NCI-H345 treated with DMSO at 0.1 percent for 48 hours (cell line): ENCODE measurements at regions not wholly inside any gene's neighbourhood (a gene's known extent, or its start where the extent isn't known, plus 50 kb on each side); places are given as distances from the start of the nearest gene placed in this dataset.

Experiments used
- DNase-seq: peaks from one replicate; lab custom pipeline; 2025; ENCODE audit not compliant: unreplicated experiment; lab: John Stamatoyannopoulos, UW

GRCh38 chr12:84741692-84742091 lies 170.9 kb downstream of the SLC6A15 start:
- no peak for DNase-seq

DNA sequence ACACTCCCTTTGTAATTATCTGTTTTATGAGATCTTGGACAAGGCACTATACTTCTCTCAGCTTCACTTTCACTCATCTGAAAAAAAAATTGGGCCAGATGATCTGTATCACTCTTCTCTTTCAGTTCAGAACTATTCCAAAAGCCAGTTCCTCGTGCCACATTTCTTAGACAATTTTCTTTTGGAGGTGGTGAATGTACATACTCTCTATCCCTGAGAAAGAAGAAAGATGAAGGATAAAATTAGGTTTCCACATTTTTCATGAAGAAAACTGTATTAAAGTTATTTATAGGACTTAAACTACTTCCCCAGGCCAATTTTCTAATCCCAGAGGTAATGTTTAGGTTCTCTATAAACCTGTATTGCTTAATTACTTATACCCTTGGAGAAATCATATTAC lies 171.6 kb downstream of the SLC6A15 start:
- no peak for DNase-seq

GRCh38 chr12:84740602-84741001 lies 172.0 kb downstream of the SLC6A15 start:
- DNase-seq: no peak

DNA sequence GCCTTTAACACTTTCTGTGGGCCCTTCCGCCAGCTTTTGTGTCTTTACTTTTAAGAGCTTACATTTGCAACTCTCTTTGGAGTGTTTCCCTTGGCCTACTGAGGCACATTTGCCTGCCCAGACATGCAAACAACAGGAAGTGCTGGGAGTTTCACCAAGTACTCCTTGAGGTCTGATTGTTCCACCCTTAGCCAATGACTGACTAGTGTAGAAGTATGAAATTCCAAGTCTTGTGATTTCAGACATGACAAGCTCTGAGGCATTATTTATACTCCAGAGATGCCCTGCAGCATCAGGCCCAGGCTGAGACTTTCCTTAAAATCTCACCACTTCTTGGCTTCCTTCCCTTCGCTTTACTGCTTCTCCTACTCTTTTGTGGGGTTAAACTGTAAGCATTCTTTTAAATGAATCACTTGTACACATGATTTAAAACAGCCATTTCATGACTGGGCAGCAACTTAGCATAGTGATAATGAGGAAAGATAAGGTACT lies 174.1 kb downstream of the SLC6A15 start:
- DNase-seq: no peak

GRCh38 chr12:84732828-84733340 lies 179.7 kb downstream of the SLC6A15 start:
- DNase-seq: no peak

DNA sequence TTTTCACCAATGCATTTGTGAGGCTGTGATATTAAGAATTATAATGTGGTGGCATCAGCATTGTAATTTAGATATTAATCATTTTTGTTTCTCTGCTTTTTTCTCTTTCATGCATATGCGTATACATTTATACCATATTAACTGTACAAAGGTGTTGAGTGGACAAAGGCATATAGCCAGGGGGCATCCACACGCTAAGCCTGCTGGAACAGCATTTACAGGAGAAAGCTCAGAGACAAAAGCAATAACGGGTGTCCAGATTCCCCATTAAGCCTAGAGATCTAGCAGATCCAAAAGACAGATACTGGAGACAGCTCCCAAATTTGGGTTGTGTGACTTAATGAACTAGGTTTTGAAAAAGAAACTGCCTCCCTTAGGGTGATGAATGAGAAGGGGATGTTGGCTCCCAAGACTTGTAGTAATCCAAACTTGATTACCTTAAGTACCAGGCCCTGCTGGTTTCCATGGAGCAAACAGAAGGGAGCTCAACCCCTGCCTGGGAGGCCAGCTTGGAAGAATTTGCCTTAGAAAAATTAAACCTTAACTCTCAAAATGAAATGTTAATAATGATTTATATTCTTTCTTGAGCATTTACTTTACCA lies 181.9 kb downstream of the SLC6A15 start:
- no peak for DNase-seq

DNA sequence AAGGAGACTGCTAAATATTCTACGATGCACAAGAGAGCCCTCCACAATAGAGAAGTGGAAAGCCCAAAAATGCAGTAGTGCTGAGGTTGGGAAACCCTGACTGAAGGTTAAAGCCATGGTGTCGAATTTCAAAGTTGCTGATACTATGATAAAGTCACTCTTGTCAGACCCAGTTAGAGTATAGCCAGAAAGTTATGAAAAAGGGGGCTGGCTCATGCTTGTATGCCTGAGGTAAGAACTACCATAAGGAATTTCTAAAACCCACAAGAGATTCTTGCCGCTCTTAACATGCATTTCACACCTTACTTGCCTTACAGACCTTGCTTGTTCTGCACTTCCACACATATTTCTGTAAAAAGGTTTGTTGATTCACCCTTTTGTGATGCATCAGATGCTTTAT lies 184.6 kb downstream of the SLC6A15 start:
- no peak for DNase-seq

GRCh38 chr12:84726780-84727179 lies 185.8 kb downstream of the SLC6A15 start:
- DNase-seq: no peak

GRCh38 chr12:84723988-84724387 lies 188.6 kb downstream of the SLC6A15 start:
- no peak for DNase-seq

- no peak for DNase-seq
Measured at GRCh38 chr12:84719997-84720396, 192.6 kb downstream of the SLC6A15 start.

DNA sequence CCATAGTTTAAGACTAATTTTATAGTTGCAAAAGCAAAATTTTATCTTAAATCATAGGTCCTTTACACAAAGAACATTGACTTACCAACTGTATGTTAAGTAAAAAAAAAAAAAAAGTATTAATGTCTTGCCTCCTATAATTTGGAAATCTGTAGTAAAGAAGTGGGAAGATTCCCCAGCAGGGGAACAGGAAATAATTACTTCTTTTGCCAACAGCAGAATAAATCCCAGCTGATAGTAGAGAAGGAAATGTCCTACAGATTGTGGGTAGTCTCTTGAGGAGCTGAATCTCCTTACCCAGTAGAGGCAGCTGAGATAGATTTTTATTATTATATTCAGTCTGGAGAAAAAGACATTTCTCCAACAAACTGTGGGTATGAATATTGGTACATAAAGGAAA lies 193.7 kb downstream of the SLC6A15 start:
- DNase-seq: no peak

- DNase-seq: no peak
Measured at GRCh38 chr12:84712747-84713146, 199.9 kb downstream of the SLC6A15 start.

- DNase-seq: no peak
Measured at GRCh38 chr12:84706374-84706773, 206.2 kb downstream of the SLC6A15 start.

GRCh38 chr12:84704856-84705255 lies 207.7 kb downstream of the SLC6A15 start:
- DNase-seq: no peak

GRCh38 chr12:84702001-84702400 lies 210.6 kb downstream of the SLC6A15 start:
- no peak for DNase-seq

GRCh38 chr12:84701041-84701440 lies 211.6 kb downstream of the SLC6A15 start:
- no peak for DNase-seq

- DNase-seq: no peak
Measured at GRCh38 chr12:84698576-84699333, 213.8 kb downstream of the SLC6A15 start.

DNA sequence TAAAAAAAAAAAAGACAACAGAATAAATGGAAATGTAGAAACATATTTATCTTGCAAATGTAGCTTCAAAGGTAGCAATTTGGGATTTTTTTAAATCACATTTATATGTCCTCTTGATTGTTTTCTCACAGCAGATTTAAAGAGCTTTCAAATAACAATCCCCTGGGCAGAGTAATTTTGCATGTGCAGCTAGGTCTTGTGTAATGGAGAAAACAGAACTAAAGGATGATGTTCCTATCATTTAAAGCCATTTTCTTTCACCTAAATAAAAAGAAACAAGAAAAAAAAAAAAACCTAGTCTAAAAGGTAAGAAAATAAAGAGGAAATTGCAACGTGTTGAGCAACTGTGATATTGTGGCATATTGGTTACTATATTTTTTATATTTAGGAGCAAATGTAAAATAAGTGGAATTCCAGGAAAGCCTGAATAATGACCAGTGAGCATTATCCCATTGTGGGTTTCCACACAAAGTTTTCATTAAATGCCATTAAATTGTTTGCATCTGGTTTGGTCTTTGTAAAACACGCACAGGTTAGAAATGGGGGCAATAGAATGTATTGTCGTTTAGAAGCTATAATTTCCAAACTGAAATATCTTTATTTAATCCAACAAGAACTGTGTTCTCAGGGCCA lies 215.6 kb downstream of the SLC6A15 start:
- DNase-seq: no peak

- no peak for DNase-seq
Measured at GRCh38 chr12:84696281-84696680, 216.3 kb downstream of the SLC6A15 start.

GRCh38 chr12:84694116-84694515 lies 218.5 kb downstream of the SLC6A15 start:
- DNase-seq: no peak

- DNase-seq: no peak
Measured at GRCh38 chr12:84692071-84692470, 220.5 kb downstream of the SLC6A15 start.

- DNase-seq: no peak
Measured at GRCh38 chr12:84691266-84691665, 221.3 kb downstream of the SLC6A15 start.
